K562 (cell line): ENCODE measurements at regions not wholly inside any gene's neighbourhood (a gene's known extent, or its start where the extent isn't known, plus 50 kb on each side); places are given as distances from the start of the nearest gene placed in this dataset.

Experiments used
- ATAC-seq: fragments of 200-7000 bp; cut with Tn5 transposase; 3 replicates; pipeline ENCODE4 v1.9.1; 2020; ENCODE audit warnings: moderate library complexity
- BruUV-seq: library from RNA; stranded (reverse); fragments of 400-500 nt; replicated peaks from 2 replicates; lab custom pipeline; 2021; lab: Mats Ljungman, UMichigan
- CTCF ChIA-PET: fragments of 300-600 bp; formaldehyde crosslinking; extraction: SDS; loops from one replicate; lab custom pipeline; 2021; ENCODE audit warnings: low intra/inter-chr PET ratio; lab: Yijun Ruan, JAX
- POLR2A ChIA-PET: fragments of 300-600, 350-650 bp; sonication (Branson Sonifier 250); formaldehyde crosslinking; extraction: SDS; loops from one replicate; lab custom pipeline; 2021; ENCODE audit warnings: antibody characterized with exemption, inconsistent platforms; lab: Yijun Ruan, JAX
- DNase-seq, 4 experiments: peaks; one replicate each; pipeline versions ENCODE4 v3.0.0 to v3.0.0-alpha.2; 2011 to 2018; ENCODE audit warnings: low spot score in 3 of 4, mixed read lengths in 3 of 4; ENCODE audit errors: extremely low read depth in 1 of 4
- FAIRE-seq: peaks from 2 replicates; lab custom pipeline; 2011; peaks lifted over from hg19 to GRCh38; lab: Jason Lieb, UNC
- H2AFZ ChIP-seq: 2 replicates; pipeline ENCODE4 v1.6.0; 2011; ENCODE audit warnings: low read depth, low read length, control low read depth, inconsistent platforms
- H3K27ac ChIP-seq: fragments of 200-600 bp; 3 replicates; pipeline ENCODE4 v1.8.0; 2011; ENCODE audit warnings: low read depth, mild to moderate bottlenecking, control low read depth, inconsistent platforms, low read length, moderate library complexity, mixed read lengths; ENCODE audit errors: extremely low read depth
- H3K27me3 ChIP-seq, 2 experiments: fragments of 300-600 bp in 1 of 2; 2 replicates in 1 of 2; 3 replicates in 1 of 2; pipeline versions ENCODE4 v1.6.0 to v1.8.0; 2011; ENCODE audit warnings: inconsistent platforms in 2 of 2, low read length in 2 of 2, mild to moderate bottlenecking in 1 of 2, mixed read lengths in 1 of 2, moderate library complexity in 1 of 2; ENCODE audit not compliant: control insufficient read depth in 2 of 2, insufficient read depth in 2 of 2
- H3K36me3 ChIP-seq: fragments of 300-600 bp; 3 replicates; pipeline ENCODE4 v1.8.0; 2011; ENCODE audit warnings: mild to moderate bottlenecking, low read length, inconsistent platforms; ENCODE audit not compliant: control insufficient read depth, insufficient read depth
- H3K4me1 ChIP-seq, 2 experiments: fragments of 200-600 bp in 1 of 2; replicated peaks in 1 of 2; 2 replicates in 1 of 2; 3 replicates in 1 of 2; pipeline versions ENCODE4 v1.5.1 to v1.8.0; 2011; ENCODE audit warnings: inconsistent platforms in 2 of 2, low read length in 2 of 2, mild to moderate bottlenecking in 1 of 2, mixed read lengths in 1 of 2, moderate library complexity in 1 of 2; ENCODE audit not compliant: control insufficient read depth in 2 of 2, insufficient read depth in 2 of 2
- H3K4me2 ChIP-seq: 2 replicates; pipeline ENCODE4 v1.6.1; 2011; ENCODE audit warnings: low read length, control low read depth, inconsistent platforms, mixed read lengths; ENCODE audit not compliant: insufficient read depth
- H3K4me3 ChIP-seq: fragments of 200-600 bp; sonication (generic), shearing (Covaris generic); 2 replicates; pipeline ENCODE4 v1.5.1; 2016; ENCODE audit warnings: control low read depth, inconsistent platforms
- H3K79me2 ChIP-seq: fragments of 200-600 bp; 3 replicates; pipeline ENCODE4 v1.8.0; 2011; ENCODE audit warnings: low read length, inconsistent platforms; ENCODE audit not compliant: control insufficient read depth, insufficient read depth
- H3K9ac ChIP-seq, 2 experiments: 2 replicates each; pipeline versions ENCODE4 v1.6.0 to v1.6.1; 2011; ENCODE audit warnings: low read depth in 2 of 2, low read length in 2 of 2, control low read depth in 1 of 2, inconsistent platforms in 1 of 2, mild to moderate bottlenecking in 1 of 2, mixed read lengths in 1 of 2; ENCODE audit not compliant: insufficient read depth in 1 of 2
- H3K9me1 ChIP-seq: one replicate; pipeline ENCODE4 v1.6.0; 2011; ENCODE audit warnings: inconsistent platforms, mild to moderate bottlenecking, low read length, moderate library complexity; ENCODE audit not compliant: control insufficient read depth, insufficient read depth
- H3K9me3 ChIP-seq: replicated peaks from 2 replicates; pipeline ENCODE4 v1.5.1; 2011; ENCODE audit warnings: low read depth, low read length, inconsistent platforms; ENCODE audit not compliant: control insufficient read depth, insufficient read depth
- H4K20me1 ChIP-seq: replicated peaks from 2 replicates; pipeline ENCODE4 v1.6.1; 2011; ENCODE audit warnings: low read length, inconsistent platforms, mixed read lengths; ENCODE audit not compliant: control insufficient read depth, insufficient read depth
- FUS ChIP-seq: fragments of 200-400 bp; formaldehyde crosslinking; optimal IDR thresholded peaks from 2 replicates; pipeline ENCODE3; 2017; ENCODE audit warnings: low read depth, low read length
- WGBS: fragments of 100-300 bp; shearing (Covaris generic); methylation state at CpG from one replicate; pipeline ENCODE4 v1.1.6; 2016; ENCODE audit warnings: low coverage, mixed read lengths; ENCODE audit not compliant: insufficient coverage; ENCODE audit errors: missing lambda C conversion rate; 5-methylcytosine and 5-hydroxymethylcytosine counted together
- in situ Hi-C: fragments of 300-500 bp; cut with MboI; formaldehyde crosslinking; loops from 4 replicates; pipeline ENCODE4 v1.15.0; 2018; ENCODE audit warnings: inconsistent platforms, mixed read lengths
- intact Hi-C: fragments of 100-400 bp; cut with micrococcal nuclease; formaldehyde crosslinking; loops from 2 replicates; pipeline ENCODE4 v1.14.2; 2022
- TF ChIP-seq, protein P1 (sequence below): fragments of 450-650 bp; IDR thresholded peaks from 2 replicates; pipeline ENCODE4 v1.6.1; 2016; ENCODE audit warnings: low read depth

- Histone ChIP-seq H3K9me3 (no peaks in the 10 kb centered on the region), H4K20me1 (no peaks in the 10 kb centered on the region), H3K4me3 (no peak overlapping the region), H3K9me1 (no peaks in the 10 kb centered on the region), H3K27ac (no peak overlapping the region), H3K27me3 (no peaks in the 10 kb centered on the region; a peak in 1 of 5 replicates), H3K79me2 (no peaks in the 10 kb centered on the region), H3K4me2 (no peak overlapping the region), H3K36me3 (no peaks in the 10 kb centered on the region), H2AFZ (no peak overlapping the region), H3K9ac (no peak overlapping the region), H3K4me1 (no peaks in the 10 kb centered on the region)
- in situ Hi-C loops (no loop called here), intact Hi-C loops (no loop called here)
- WGBS, result 3% methylated on average over 5 of the region's 5 CpGs
- no peak for FAIRE-seq
- ChIA-PET CTCF (no interaction called here), POLR2A (interaction anchor here (0.6 to 0.7 kb wide), 2 partner anchors 95 to 340 kb away, joined by 3 read pairs; no protein-coding TSS in a partner anchor)
- no peak for ATAC-seq
- DNase-seq, result no peak
- no TSS peak for BruUV-seq
- TF ChIP-seq, protein P1, sequence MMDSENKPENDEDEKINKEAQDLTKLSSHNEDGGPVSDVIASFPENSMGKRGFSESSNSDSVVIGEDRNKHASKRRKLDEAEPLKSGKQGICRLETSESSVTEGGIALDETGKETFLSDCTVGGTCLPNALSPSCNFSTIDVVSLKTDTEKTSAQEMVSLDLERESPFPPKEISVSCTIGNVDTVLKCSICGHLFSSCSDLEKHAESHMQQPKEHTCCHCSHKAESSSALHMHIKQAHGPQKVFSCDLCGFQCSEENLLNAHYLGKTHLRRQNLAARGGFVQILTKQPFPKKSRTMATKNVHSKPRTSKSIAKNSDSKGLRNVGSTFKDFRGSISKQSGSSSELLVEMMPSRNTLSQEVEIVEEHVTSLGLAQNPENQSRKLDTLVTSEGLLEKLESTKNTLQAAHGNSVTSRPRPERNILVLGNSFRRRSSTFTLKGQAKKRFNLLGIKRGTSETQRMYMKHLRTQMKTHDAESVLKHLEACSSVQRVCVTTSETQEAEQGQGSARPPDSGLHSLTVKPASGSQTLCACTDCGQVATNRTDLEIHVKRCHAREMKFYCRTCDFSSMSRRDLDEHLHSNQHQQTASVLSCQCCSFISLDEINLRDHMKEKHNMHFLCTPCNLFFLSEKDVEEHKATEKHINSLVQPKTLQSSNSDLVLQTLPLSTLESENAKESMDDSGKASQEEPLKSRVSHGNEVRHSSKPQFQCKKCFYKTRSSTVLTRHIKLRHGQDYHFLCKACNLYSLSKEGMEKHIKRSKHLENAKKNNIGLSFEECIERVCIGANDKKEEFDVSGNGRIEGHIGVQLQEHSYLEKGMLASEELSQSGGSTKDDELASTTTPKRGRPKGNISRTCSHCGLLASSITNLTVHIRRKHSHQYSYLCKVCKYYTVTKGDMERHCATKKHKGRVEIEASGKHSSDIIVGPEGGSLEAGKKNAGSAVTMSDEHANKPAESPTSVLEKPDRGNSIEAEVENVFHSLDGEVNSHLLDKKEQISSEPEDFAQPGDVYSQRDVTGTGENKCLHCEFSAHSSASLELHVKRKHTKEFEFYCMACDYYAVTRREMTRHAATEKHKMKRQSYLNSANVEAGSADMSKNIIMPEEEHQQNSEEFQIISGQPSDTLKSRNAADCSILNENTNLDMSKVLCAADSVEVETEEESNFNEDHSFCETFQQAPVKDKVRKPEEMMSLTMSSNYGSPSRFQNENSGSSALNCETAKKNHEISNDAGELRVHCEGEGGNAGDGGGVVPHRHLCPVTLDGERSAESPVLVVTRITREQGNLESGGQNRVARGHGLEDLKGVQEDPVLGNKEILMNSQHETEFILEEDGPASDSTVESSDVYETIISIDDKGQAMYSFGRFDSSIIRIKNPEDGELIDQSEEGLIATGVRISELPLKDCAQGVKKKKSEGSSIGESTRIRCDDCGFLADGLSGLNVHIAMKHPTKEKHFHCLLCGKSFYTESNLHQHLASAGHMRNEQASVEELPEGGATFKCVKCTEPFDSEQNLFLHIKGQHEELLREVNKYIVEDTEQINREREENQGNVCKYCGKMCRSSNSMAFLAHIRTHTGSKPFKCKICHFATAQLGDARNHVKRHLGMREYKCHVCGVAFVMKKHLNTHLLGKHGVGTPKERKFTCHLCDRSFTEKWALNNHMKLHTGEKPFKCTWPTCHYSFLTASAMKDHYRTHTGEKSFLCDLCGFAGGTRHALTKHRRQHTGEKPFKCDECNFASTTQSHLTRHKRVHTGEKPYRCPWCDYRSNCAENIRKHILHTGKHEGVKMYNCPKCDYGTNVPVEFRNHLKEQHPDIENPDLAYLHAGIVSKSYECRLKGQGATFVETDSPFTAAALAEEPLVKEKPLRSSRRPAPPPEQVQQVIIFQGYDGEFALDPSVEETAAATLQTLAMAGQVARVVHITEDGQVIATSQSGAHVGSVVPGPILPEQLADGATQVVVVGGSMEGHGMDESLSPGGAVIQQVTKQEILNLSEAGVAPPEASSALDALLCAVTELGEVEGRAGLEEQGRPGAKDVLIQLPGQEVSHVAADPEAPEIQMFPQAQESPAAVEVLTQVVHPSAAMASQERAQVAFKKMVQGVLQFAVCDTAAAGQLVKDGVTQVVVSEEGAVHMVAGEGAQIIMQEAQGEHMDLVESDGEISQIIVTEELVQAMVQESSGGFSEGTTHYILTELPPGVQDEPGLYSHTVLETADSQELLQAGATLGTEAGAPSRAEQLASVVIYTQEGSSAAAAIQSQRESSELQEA, result no peak
- TF ChIP-seq FUS, result no peak
Observed at GRCh38 chr3:127112796-127113570, 79.9 kb upstream of the PRR23E start.
